ENCODE measurements at regions not wholly inside any gene's neighbourhood (a gene's known extent, or its start where the extent isn't known, plus 50 kb on each side); places are given as distances from the start of the nearest gene placed in this dataset.
"Not testable (repeated sequence)": the region's sequence is repeated elsewhere in the genome, so short reads cannot be mapped to it uniquely, and the experiment has no call there.

DNA sequence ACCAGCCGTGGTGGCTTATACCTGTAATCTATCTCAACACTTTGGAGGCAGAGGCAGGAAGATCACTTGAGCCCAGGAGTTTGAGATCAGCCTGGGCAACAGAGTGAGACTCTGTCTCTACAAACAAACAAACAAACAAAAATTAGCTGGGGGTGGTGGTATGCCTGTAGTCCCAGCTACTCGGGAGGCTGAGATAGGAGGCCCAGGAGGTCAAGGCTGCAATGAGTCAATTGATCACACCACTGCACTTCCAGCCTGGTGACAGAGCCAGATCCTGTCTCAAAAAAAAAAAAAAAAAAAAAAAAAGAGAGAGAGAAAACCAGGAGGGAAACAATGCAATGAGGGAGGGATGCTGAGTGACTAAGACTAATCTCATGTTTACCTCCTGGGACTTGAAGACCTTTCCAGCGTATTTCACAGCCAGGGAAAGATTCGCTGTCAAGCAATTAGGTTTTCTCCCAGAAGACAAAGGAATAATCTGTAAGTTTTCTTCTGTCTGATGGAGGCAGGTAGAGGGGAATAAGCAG lies 51.1 kb upstream of the MIER3 start:
- CTCF ChIA-PET (ENCODE audit: unreplicated experiment), result interaction anchor here (0.6 kb wide), 2 partner anchors 28 to 706 kb away, joined by 3 to 8 read pairs; no protein-coding TSS in a partner anchor
- BruUV-seq (replicated peaks), result no TSS peak
- intact Hi-C loops (cut with micrococcal nuclease; ENCODE audit: unreplicated experiment), result no loop called here
- H2AFZ ChIP-seq (ENCODE audit: low read length), result no peak overlapping the region
- DNase-seq (ENCODE audit: low spot score), result no peak
- H4K20me1 ChIP-seq (ENCODE audit: insufficient read depth, low read length), result no peaks in the 10 kb centered on the region
- H3K4me2 ChIP-seq (ENCODE audit: low read length), result no peak overlapping the region
- H3K79me2 ChIP-seq (ENCODE audit: insufficient read depth, low read depth, low read length), result no peaks in the 10 kb centered on the region
- no peaks in the 10 kb centered on the region for H3K9me3 ChIP-seq (ENCODE audit: low read length)
- peaks cover 7% of the 10 kb centered on the region for H3K4me1 ChIP-seq (ENCODE audit: insufficient read depth, low read length, poor library complexity, severe bottlenecking)
- no peak overlapping the region for H3K4me3 ChIP-seq (ENCODE audit: low read depth, low read length, poor library complexity, severe bottlenecking)
- TF ChIP-seq CTCF (conservative IDR thresholded peaks at IDR 0.05; ENCODE audit: low read length) (no peak), EZH2phosphoT487 (IDR thresholded peaks at IDR 0.05; ENCODE audit: borderline replicate concordance, low read depth, low read length) (no peak)
- POLR2A ChIA-PET, result interaction anchor here (0.7 kb wide), 3 partner anchors 162 to 1457 kb away, joined by 3 to 4 read pairs (median 4); no protein-coding TSS in a partner anchor
- no peaks in the 10 kb centered on the region for H3K36me3 ChIP-seq (ENCODE audit: insufficient read depth, low read length)
- no peak overlapping the region for H3K27ac ChIP-seq (ENCODE audit: low read depth, low read length, poor library complexity, severe bottlenecking)
- no peaks in the 10 kb centered on the region for H3K9me2 ChIP-seq (ENCODE audit: insufficient read depth, low read length)

DNA sequence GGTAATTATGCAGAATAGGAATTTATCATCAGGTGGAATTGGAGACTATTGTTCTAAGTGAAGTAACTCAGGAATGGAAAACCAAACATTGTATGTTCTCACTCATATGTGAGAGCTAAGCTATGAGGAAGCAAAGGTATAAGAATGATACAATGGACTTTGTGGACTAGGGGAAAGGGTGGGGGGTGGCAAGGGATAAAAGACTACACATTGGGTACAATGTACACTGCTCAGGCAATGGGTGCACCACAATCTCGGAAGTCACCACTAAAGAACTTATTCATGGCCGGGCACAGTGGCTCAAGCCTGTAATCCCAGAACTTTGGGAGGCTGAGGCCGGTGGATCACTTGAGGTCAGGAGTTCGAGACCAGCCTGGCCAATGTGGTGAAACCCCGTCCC lies 51.6 kb upstream of the MIER3 start:
- H3K36me3 ChIP-seq (ENCODE audit: insufficient read depth, low read length); H4K20me1 ChIP-seq (ENCODE audit: insufficient read depth, low read length); H3K4me2 ChIP-seq (ENCODE audit: low read length); H3K9me2 ChIP-seq (ENCODE audit: insufficient read depth, low read length); H3K27ac ChIP-seq (ENCODE audit: low read depth, low read length, poor library complexity, severe bottlenecking); H3K4me1 ChIP-seq (ENCODE audit: insufficient read depth, low read length, poor library complexity, severe bottlenecking); H3K4me3 ChIP-seq (ENCODE audit: low read depth, low read length, poor library complexity, severe bottlenecking); H3K79me2 ChIP-seq (ENCODE audit: insufficient read depth, low read depth, low read length); DNase-seq (ENCODE audit: low spot score); intact Hi-C loops (cut with micrococcal nuclease; ENCODE audit: unreplicated experiment); H2AFZ ChIP-seq (ENCODE audit: low read length); BruUV-seq (replicated peaks); H3K9me3 ChIP-seq (ENCODE audit: low read length): not testable (repeated sequence)
- POLR2A ChIA-PET, result interaction anchor here (0.6 to 0.8 kb wide), 2 partner anchors 22 to 562 kb away, joined by 3 read pairs; no protein-coding TSS in a partner anchor
- CTCF ChIA-PET (ENCODE audit: unreplicated experiment), result interaction anchor here (0.6 kb wide), 2 partner anchors 28 to 707 kb away, joined by 3 to 8 read pairs; no protein-coding TSS in a partner anchor

GRCh38 chr5:57004800-57005199 lies 52.9 kb upstream of the MIER3 start:
- peaks cover 7% of the 10 kb centered on the region for H3K4me1 ChIP-seq (ENCODE audit: insufficient read depth, low read length, poor library complexity, severe bottlenecking)
- no peaks in the 10 kb centered on the region for H3K79me2 ChIP-seq (ENCODE audit: insufficient read depth, low read depth, low read length)
- TF ChIP-seq EZH2phosphoT487 (IDR thresholded peaks at IDR 0.05; ENCODE audit: borderline replicate concordance, low read depth, low read length), result no peak
- TF ChIP-seq CTCF (conservative IDR thresholded peaks at IDR 0.05; ENCODE audit: low read length), result no peak
- no peak overlapping the region for H3K4me3 ChIP-seq (ENCODE audit: low read depth, low read length, poor library complexity, severe bottlenecking)
- ChIA-PET POLR2A (interaction anchor here (0.6 kb wide), 1 partner anchor 33 kb away, joined by 4 read pairs; no protein-coding TSS in a partner anchor), CTCF (ENCODE audit: unreplicated experiment) (no interaction called here)
- no peak for DNase-seq (ENCODE audit: low spot score)
- no peaks in the 10 kb centered on the region for H3K9me2 ChIP-seq (ENCODE audit: insufficient read depth, low read length)
- intact Hi-C loops (cut with micrococcal nuclease; ENCODE audit: unreplicated experiment), result no loop called here
- no peak overlapping the region for H3K4me2 ChIP-seq (ENCODE audit: low read length)
- no TSS peak for BruUV-seq (replicated peaks)
- H4K20me1 ChIP-seq (ENCODE audit: insufficient read depth, low read length), result no peaks in the 10 kb centered on the region
- no peaks in the 10 kb centered on the region for H3K9me3 ChIP-seq (ENCODE audit: low read length)
- H3K27ac ChIP-seq (ENCODE audit: low read depth, low read length, poor library complexity, severe bottlenecking), result no peak overlapping the region
- no peaks in the 10 kb centered on the region for H3K36me3 ChIP-seq (ENCODE audit: insufficient read depth, low read length)
- no peak overlapping the region for H2AFZ ChIP-seq (ENCODE audit: low read length)

Measured in OCI-LY7 (cell line).